HG03025 (cell line): ENCODE measurements at regions not wholly inside any gene's neighbourhood (a gene's known extent, or its start where the extent isn't known, plus 50 kb on each side); places are given as distances from the start of the nearest gene placed in this dataset.

Source experiments
- ATAC-seq: cut with Tn5 transposase; IDR thresholded peaks from one replicate; pipeline ENCODE4 v1.9.1; 2021; ENCODE audit warnings: mild to moderate bottlenecking, moderate library complexity; ENCODE audit not compliant: unreplicated experiment, low FRiP score

DNA sequence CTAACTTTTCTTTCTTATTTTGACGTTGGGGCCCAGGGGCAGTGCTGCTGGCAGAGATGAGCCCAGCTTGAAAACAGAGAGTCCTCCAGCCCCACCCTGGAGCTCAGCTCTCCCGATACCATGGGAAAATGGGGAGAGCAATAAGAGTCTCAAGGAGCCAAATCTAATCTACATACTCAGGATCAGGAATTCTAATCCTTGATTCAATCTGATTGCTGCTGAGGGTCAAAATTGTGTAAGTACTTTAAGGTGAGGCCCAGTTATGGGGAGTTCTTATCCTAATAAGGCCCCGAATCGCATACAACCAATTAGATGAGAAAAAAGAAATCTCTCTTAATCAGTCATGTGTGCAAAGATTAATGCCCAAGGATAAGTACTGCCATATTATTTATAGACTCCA lies 202.9 kb downstream of the FAM76B start:
- no peak for ATAC-seq

GRCh38 chr11:95586155-95586554 lies 203.4 kb downstream of the FAM76B start:
- no peak for ATAC-seq

GRCh38 chr11:95585752-95586077 lies 203.9 kb downstream of the FAM76B start:
- ATAC-seq: no peak

DNA sequence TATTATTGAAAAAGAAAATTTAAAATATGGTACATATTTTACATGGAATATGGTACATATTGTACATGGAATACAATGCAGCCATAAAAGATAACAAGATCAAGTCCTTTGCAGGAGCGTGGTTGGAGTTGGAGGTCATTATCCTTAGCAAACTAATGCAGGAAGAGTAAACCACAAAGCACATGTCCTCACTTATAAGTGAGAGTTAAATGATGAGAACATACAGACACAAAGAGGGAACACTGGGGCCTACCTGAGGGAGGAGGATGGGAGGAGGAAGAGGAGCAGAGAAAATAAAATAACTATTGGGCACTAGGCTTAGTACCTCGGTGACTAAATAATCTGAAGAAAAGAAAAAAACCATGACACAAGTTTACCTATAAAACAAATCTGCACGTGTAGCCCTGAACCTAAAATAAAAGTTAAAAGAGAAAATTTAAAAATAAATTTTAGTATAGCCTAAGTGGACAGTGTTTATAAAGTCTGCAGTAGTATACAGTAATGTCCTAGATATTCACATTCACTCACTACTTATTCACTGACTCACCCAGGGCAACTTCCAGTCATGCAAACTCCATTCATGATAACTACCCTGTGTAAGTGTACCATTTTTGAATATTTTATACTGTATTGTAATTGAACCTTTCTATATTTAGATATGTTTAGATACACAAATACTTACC lies 204.4 kb downstream of the FAM76B start:
- ATAC-seq: no peak

GRCh38 chr11:95584589-95584988 lies 205.0 kb downstream of the FAM76B start:
- ATAC-seq: no peak

DNA sequence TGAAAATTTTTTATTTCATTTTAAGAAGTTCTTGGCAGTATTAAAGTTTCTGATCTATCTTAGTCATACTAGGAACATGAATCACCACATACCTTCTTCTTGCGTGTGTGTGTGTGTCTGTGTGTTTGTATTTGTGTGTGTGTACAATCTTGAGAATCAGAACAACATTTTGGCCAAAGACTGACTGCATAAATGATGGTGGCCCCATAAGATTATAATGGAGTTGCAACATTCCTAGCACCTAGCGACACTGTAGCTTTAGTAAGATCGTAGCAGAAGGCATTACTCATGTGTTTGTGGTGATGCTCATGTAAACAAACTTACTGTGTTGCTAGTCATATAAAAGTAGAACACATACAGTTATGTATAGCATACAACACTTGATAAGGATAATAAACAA lies 205.4 kb downstream of the FAM76B start:
- ATAC-seq: no peak

DNA sequence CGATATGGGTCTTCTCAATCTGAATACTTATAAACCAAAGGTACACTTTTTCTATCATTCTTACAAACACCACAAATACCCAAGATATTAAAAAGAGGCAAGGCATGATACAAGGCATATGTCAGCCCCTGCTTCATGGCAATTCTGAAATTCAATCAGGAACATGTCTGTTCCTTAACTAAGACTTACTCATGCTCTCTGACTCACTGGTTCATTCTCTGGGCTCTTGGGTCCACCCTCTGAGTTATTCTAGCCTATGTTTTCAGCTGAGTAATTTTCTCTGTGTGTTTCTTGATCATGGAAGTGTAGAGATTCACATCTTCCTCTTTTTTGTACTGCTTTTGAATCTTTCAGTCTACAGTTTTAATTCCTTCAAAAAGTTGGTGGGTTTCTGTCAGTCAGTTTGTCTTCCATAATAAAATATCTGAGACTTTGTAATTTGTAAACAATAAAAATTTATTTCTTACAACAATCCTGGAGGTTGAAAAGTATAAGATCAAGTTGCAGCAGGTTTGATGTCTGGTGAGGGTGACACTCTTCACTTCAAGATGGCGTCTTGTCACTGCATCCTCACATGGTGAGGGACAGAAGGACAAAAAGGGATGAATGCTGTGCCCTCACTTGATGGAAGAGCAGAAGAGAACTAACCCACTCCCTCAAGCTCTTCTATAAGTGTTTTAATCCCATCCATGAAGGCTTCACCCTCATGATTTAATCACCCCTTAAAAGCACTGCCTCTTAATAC lies 211.7 kb downstream of the FAM76B start:
- no peak for ATAC-seq

- no peak for ATAC-seq
Observed at GRCh38 chr11:95576146-95576845, 213.3 kb downstream of the FAM76B start.

GRCh38 chr11:95575517-95575916 lies 214.1 kb downstream of the FAM76B start:
- no peak for ATAC-seq

DNA sequence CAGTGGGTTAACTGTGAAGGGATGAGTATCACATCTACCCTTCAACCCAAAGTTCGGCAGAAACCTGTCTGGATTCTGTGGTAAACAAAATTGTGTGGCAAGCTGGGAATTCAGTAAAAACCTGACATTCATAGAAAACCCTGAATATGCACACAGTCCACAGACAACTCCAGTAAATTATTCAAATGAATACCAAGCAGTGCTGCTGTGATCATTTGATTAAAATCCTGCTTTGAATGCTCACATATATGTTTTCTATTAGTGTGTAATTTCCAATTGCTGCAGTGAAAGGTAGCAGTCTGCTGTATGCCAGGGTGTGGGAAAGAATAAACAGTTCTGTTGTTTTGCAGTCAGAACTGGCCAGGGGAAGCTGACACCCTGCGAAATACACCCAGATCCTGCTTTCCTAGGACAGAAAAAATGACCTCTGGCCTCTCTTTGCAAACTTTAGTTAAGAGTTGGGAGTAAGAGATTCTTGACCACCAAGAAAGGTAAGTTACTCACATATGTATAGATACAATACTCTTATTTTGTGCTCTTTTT lies 217.8 kb downstream of the FAM76B start:
- ATAC-seq: no peak

- no peak for ATAC-seq
Observed at GRCh38 chr11:95570845-95571244, 218.7 kb downstream of the FAM76B start.

- no peak for ATAC-seq
Observed at GRCh38 chr11:95569207-95569606, 220.4 kb downstream of the FAM76B start.

- no peak for ATAC-seq
Observed at GRCh38 chr11:95568281-95568680, 221.3 kb downstream of the FAM76B start.

GRCh38 chr11:95567685-95568084 lies 221.9 kb downstream of the FAM76B start:
- no peak for ATAC-seq

DNA sequence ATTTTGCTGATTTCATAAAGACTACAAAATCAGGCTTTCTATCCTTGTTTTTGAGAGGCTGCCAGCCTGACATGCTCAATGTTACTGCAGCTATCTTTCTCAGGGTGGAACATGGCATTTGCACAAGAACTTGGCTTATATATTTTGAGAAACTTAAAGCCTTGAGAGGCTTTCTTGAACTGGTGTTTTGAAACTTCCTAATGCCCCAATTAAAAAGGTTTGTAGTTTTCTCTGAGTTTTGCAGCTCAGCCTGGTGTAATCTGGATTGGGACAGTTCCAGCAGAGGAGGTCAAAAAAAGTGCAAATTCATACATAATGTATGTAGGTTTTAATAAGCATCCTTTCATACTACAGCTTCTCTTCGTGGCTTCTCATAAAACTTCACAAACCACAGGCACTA lies 223.4 kb downstream of the FAM76B start:
- no peak for ATAC-seq

DNA sequence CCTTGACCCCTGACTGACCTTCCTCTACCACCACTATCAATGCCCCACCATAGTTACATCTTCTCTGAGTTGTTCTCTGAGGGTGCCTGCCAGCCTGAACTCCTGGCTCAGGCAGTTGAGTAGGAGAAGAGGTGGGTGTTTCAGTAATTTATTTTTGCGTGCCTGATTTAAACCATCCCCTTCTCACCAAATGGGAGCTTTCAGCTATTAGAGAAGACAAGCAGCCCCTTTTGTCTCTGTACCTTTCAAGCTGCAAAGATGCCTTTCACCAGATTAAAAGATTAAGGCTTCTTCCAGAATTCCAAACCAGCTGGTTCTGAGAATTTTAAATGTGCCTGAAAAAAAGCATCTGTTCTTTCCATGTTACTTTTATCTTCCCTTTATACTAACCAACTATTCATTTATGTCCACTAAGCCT lies 223.8 kb downstream of the FAM76B start:
- no peak for ATAC-seq

GRCh38 chr11:95563859-95564258 lies 225.7 kb downstream of the FAM76B start:
- ATAC-seq: no peak

DNA sequence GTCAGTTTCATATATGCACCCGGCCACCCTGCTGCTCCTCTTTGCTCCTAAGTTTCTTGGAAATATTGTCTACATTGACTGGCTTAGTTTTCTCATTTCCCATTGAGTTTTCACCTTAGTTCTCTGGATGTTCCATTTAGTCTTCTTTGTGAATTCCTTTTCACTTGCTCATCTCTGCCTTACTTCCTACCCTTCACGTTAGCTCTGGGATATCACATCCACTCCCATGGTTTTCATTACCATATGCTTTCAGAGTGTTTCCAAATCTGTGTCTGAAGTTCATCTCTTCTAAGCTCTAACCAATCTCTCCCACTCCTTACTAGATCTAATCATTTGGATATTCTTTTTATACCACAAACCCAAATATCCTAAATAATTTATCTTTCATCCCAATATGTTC lies 226.4 kb downstream of the FAM76B start:
- ATAC-seq: no peak

GRCh38 chr11:95562196-95562921 lies 227.2 kb downstream of the FAM76B start:
- ATAC-seq: no peak

DNA sequence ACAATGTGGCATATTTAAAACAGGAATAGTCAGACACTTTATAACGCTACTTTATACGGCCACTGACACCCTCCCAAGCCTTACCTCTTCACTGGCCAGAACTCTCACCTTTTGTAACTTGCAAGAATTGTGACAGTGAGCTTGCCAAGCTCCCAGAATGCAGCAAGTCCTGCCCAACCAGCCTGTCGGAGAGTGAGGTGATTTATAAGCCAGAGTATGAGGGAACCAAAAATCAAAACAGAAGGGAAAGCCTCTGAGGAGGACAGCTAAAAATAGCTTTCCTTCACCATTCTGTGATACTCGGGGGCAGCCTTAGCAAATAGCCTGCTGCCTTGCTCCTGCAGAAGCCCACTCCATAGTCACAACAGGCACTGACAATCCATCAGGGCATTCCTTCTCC lies 229.7 kb downstream of the FAM76B start:
- ATAC-seq: no peak

DNA sequence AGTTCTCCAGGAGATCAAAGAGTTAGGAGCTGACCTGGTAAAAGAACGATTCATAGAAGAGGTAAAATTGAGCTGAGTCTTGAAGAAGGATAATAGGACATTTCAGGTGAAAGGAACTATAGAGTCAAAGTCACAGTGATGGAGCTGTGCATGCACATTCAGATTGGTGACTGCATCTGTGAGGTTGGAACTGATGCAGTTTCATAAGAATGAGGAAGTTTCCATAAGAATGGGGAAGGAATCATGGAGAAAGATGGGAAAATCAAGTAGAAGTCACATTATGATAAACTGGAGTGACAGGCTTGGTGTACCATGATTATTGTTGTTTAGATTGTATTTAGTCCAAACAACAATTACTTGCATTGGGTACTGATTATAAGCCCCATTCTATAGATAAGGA lies 232.2 kb downstream of the FAM76B start:
- no peak for ATAC-seq
